ENCODE measurements at regions not wholly inside any gene's neighbourhood (a gene's known extent, or its start where the extent isn't known, plus 50 kb on each side); places are given as distances from the start of the nearest gene placed in this dataset.

GRCh38 chr2:3986063-3986462 is 282.7 kb downstream of the DCDC2C start:
- H3K4me1 ChIP-seq = peaks cover 0 to under 1% of the 10 kb centered on the region in 2 donors
- no peaks in the 10 kb centered on the region for H3K36me3 ChIP-seq
- TF ChIP-seq CTCF (IDR thresholded peaks at IDR 0.05) (no peak), POLR2A (IDR thresholded peaks at IDR 0.05) (no peak)
- 90 to 91% methylated on average over 6 of the region's 6 CpGs for WGBS, 2 donors
- H3K9me3 ChIP-seq = no peaks in the 10 kb centered on the region
- intact Hi-C loops (cut with DNase I) = no loop called here
- no peak overlapping the region for H3K4me3 ChIP-seq (replicated peaks in 1 of 3)
- H3K27me3 ChIP-seq = no peaks in the 10 kb centered on the region
- H3K27ac ChIP-seq = no peak overlapping the region
- DNase-seq = no peak

- Histone ChIP-seq H3K4me1 (no peaks in the 10 kb centered on the region), H3K9me3 (no peaks in the 10 kb centered on the region), H3K4me3 (replicated peaks in 1 of 3) (no peak overlapping the region), H3K27me3 (no peaks in the 10 kb centered on the region), H3K27ac (no peak overlapping the region), H3K36me3 (no peaks in the 10 kb centered on the region)
- intact Hi-C loops (cut with DNase I) = no loop called here
- DNase-seq = no peak
- TF ChIP-seq CTCF (IDR thresholded peaks at IDR 0.05) = no peak
- TF ChIP-seq POLR2A (IDR thresholded peaks at IDR 0.05) = no peak
- WGBS, 2 donors = 82 to 84% methylated on average over 7 of the region's 7 CpGs
These were observed 283.3 kb downstream of the DCDC2C start for GRCh38 chr2:3986530-3987258.

GRCh38 chr2:4002841-4003403 is 299.5 kb downstream of the DCDC2C start:
- no peak for DNase-seq
- H3K36me3 ChIP-seq = no peaks in the 10 kb centered on the region
- no peak overlapping the region for H3K4me3 ChIP-seq (replicated peaks in 1 of 3)
- intact Hi-C loops (cut with DNase I) = no loop called here
- H3K9me3 ChIP-seq = no peaks in the 10 kb centered on the region
- H3K27me3 ChIP-seq = no peaks in the 10 kb centered on the region
- WGBS, 2 donors = 89% methylated on average over 22 of the region's 22 CpGs
- no peaks in the 10 kb centered on the region for H3K4me1 ChIP-seq
- TF ChIP-seq POLR2A (IDR thresholded peaks at IDR 0.05) (no peak), CTCF (IDR thresholded peaks at IDR 0.05) (no peak)
- no peak overlapping the region for H3K27ac ChIP-seq

- no peak for DNase-seq
- H3K27ac ChIP-seq = no peak overlapping the region
- TF ChIP-seq POLR2A (IDR thresholded peaks at IDR 0.05) (no peak), CTCF (IDR thresholded peaks at IDR 0.05) (no peak)
- WGBS, 2 donors = 75 to 82% methylated on average over 1 of the region's 1 CpG
- H3K4me3 ChIP-seq (replicated peaks in 1 of 3) = no peak overlapping the region
- no peaks in the 10 kb centered on the region for H3K36me3 ChIP-seq
- intact Hi-C loops (cut with DNase I) = no loop called here
- H3K9me3 ChIP-seq = no peaks in the 10 kb centered on the region
- H3K4me1 ChIP-seq = no peaks in the 10 kb centered on the region
- H3K27me3 ChIP-seq = no peaks in the 10 kb centered on the region
These were observed 308.8 kb downstream of the DCDC2C start for GRCh38 chr2:4012197-4012596.

GRCh38 chr2:4018535-4018934 is 315.2 kb downstream of the DCDC2C start:
- TF ChIP-seq POLR2A (IDR thresholded peaks at IDR 0.05) (no peak), CTCF (IDR thresholded peaks at IDR 0.05) (no peak)
- no peaks in the 10 kb centered on the region for H3K4me1 ChIP-seq
- DNase-seq = no peak
- intact Hi-C loops (cut with DNase I) = no loop called here
- no peak overlapping the region for H3K4me3 ChIP-seq (replicated peaks in 1 of 3)
- no peaks in the 10 kb centered on the region for H3K27me3 ChIP-seq
- H3K9me3 ChIP-seq = no peaks in the 10 kb centered on the region
- H3K27ac ChIP-seq = no peak overlapping the region
- H3K36me3 ChIP-seq = no peaks in the 10 kb centered on the region

Data from thyroid gland (tissue), 4 donors.